Dermis microvascular lymphatic vessel endothelial cell (primary cell): ENCODE measurements at regions not wholly inside any gene's neighbourhood (a gene's known extent, or its start where the extent isn't known, plus 50 kb on each side); places are given as distances from the start of the nearest gene placed in this dataset.
"Not testable (repeated sequence)": the region's sequence is repeated elsewhere in the genome, so short reads cannot be mapped to it uniquely, and the experiment has no call there.

Source experiments
- DNase-seq, 2 donors: peaks; one replicate each; pipeline versions ENCODE4 v3.0.0 to v3.0.0-alpha.2; 2010; ENCODE audit warnings: low read depth in 2 of 2

DNA sequence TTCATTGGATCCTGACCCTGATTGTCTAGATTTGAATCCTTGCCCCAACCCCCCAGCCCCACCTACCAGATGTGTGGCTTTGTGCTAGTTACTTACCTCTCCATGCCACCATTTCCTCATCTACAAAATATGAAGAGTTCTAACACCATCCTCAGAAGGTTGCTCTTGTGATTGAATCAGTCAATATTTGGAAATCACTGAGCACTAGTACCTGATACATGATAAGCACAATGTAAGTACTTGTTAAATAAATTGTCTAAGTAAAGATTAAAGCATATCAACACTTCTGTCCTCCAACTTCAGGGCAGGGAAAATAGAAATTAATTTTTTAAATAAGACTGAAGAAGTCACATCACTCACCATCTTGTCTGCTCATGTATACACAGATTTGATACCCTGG lies 249.6 kb upstream of the KLF3 start:
- no peak for DNase-seq

DNA sequence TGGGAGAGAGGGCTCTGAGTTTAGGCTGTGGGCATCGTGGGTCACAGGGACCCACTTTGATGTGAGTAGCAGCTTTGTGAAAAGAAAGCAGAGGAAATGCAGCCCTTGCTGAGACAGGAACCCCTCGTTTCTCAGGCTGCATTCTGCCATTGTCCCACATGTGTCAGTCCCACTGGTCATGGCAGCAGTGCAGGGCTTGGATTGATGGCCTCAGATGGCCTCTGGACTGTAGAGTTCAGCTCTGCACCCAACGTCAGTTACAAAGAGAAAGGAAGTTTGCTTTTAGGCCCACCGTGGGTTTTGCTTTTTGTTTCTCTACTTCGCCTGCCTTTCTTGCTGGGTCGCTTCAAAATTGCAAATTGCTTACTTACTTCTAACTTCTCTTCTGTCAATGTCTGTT lies 248.3 kb upstream of the KLF3 start:
- DNase-seq, result no peak

GRCh38 chr4:38416450-38417014 lies 247.5 kb upstream of the KLF3 start:
- DNase-seq, result no peak

DNA sequence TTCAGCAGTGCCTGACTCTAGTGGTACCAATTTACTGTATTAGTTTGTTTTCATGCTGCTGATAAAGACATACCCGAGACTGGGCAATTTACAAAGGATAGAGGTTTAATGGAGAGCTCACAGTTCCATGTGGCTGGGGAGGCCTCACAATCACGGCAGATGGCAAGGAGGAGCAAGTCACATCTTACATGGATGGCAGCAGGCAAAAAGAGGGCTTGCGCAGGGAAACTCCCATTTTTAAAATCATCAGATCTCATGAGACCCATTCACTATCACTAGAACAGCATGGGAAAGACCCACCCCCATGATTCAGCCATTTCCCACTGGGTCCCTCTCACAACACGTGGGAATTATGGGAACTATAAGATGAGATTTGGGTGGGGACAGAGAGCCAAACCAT lies 243.7 kb upstream of the KLF3 start:
- DNase-seq, result not testable (repeated sequence)

- no peak for DNase-seq
These were observed 241.1 kb upstream of the KLF3 start for GRCh38 chr4:38422850-38423249.

DNA sequence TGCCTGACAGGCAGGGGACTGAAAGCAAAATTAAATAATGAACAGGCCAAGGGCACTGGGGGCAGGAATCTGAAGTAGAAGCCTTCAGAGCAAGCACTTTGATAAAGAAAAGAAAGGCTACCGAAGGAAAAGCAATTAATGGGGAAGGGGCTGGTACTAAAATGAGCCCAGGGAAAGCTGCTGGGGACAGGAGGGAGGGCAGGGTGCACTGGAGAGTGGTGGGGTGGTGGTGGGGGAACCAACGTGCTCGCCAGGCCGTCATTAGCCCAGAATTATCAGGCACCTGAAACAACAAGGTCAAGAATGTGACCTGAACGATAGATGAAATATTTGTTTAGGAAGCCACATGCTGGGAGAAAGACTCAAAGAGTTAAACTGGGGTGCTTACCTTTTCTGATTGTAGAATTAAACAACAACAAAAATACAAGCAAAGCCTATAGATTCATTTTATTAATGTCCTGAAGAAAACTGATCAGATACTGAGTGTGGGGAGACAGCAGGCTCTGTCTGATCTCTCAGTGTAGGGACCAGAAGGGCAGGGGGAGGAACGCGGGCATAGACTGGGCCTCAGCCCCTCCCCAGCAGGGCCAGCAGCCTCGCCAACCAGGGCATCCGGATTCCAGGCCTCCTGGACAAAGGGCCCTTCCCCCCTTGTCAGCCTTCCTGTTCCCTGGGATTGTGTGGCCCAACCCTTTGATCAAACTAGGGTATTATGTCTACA lies 239.7 kb upstream of the KLF3 start:
- peak; percentile 49 to 60 for DNase-seq

- DNase-seq, result no peak
These were observed 237.5 kb upstream of the KLF3 start for GRCh38 chr4:38426532-38426931.

DNA sequence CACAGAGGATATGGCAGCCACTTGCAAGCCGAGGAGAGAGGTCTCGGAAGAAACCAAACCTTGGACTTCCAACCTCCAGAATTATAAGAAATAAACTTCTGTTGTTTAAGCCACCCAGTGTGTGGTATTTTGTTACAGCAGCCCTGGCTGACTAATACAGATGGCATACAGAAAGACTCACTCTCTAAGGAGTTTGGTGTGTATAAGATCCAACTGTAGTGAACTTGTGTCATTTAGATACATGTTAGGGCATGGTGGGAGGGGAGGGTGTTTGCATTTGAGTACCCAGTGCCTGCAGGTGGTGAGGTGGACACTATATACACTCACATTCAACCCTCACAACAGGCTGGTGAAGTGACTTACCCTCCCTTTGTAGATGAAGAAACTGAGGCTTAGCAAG lies 233.2 kb upstream of the KLF3 start:
- no peak for DNase-seq

DNA sequence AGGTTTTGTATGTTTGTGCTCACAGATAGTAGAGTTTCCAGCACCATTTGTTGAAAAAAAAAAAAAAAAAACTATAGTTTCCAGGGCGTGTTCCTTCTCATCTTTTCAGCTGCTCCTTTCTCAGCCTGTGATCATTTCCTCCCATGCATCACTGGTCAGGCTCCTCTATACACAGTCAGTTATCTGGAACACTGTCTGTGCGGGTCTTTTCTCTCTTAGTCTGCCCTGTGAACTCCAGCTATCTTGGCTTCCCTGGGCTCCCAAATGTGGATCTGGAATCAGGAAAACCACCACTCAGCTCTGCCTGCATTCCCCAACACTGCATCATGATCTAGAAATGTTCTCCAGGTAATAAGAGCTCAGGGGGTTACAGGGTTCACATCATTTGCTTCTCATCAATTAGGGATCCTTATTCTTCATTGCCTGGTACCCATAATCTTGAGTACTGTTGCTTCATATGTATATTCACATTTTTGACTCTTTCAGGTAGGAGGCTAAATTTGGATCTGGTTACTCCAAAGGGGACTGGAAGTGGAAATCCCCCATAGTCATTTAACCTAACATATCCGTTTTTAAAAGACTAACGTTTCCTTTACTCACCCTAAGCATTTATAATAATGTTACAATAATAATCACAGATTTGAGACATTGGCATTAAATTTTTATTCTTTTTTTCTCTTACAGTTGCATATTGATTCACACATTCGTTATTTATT lies 221.8 kb upstream of the KLF3 start:
- no peak for DNase-seq

GRCh38 chr4:38449506-38450174 lies 214.4 kb upstream of the KLF3 start:
- no peak for DNase-seq

GRCh38 chr4:38452009-38452408 lies 212.0 kb upstream of the KLF3 start:
- no peak for DNase-seq

- DNase-seq, result no peak
These were observed 211.5 kb upstream of the KLF3 start for GRCh38 chr4:38452542-38452941.

GRCh38 chr4:38453253-38453881 lies 210.6 kb upstream of the KLF3 start:
- no peak for DNase-seq

DNA sequence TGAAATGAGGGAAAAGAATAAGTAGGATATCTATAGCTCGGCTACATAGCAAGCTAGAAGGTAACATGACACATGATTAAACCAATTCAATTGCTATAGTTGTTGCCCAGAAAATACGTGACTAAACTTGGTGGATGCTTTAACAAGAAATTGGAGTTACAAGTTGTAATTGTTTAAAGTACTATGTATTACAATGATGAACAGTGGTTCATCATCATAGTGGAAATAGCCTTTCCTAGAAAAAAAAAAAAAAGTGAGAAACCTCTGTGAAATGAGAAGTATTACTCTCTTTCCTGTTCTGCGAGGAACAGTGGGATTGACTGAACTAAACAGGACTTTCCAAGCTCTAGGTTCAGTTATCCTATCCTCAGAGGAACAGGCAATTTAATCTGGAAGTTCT lies 209.7 kb upstream of the KLF3 start:
- DNase-seq, result no peak

GRCh38 chr4:38455092-38455862 lies 208.7 kb upstream of the KLF3 start:
- DNase-seq, result no peak

DNA sequence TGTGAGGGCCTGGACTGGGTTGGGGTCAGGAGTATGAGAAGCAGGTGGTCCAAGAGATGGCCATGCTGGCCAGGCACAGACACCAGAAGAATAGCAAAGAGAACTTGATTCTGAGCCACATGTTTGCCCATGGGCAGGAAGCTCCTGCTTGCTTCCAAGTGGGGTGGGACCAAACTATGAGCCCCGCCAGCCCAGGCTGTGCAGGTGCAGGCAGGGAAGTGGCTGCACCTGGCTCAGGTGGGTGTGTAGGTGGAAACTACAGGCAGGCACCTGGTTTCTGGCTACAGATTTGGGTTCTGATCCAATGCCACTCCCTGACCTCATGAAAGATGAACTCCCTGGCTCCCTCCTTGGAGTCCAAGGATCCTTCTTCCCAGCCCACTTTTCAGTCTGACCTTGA lies 207.9 kb upstream of the KLF3 start:
- no peak for DNase-seq

GRCh38 chr4:38461342-38461741 lies 202.7 kb upstream of the KLF3 start:
- DNase-seq, result no peak

DNA sequence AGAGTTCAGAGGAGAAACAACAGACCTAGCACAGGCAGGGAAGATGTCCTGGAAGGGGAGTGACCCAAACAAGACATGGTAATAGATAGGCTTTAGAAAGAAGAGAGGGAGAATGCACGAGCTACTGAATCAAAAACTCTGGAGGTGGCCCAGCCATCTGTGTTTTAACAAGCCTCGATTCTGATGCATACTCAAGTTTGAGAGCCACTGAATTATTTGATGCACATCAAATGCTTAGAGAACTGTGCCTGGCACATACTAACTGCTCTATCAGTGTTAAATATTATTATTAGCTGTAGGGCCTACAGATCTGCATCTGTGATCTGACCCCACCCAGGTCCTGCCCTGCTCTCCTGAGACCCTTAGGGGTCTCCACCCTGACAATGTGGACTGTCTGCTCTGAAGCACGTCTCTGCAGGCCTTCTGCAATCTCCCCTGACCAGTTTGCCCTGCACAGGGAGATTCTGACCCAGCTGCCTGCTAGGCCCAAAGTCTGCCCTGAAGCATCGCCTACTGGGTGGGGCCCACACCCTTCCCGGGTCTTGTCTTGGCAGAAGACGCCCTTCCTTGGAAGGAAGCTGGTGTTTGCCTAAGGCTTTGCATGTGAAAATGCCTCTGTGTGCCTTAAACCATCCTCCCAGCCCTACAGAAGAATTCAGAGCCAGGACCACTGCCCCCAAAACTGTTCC lies 201.5 kb upstream of the KLF3 start:
- DNase-seq, result no peak

- DNase-seq, result no peak
These were observed 200.6 kb upstream of the KLF3 start for GRCh38 chr4:38463268-38463958.

- no peak for DNase-seq
These were observed 199.7 kb upstream of the KLF3 start for GRCh38 chr4:38464328-38464727.
